Endodermal cell (in vitro differentiated cells): ENCODE measurements at regions not wholly inside any gene's neighbourhood (a gene's known extent, or its start where the extent isn't known, plus 50 kb on each side); places are given as distances from the start of the nearest gene placed in this dataset.

ENCODE experiments used
- DNase-seq: peaks from one replicate; pipeline ENCODE4 v3.0.0-alpha.2; 2017
- H3K27ac ChIP-seq: 2 replicates; pipeline ENCODE4 v1.5.1; 2013; ENCODE audit warnings: mild to moderate bottlenecking, low read depth, low read length, moderate library complexity
- H3K27me3 ChIP-seq: 2 replicates; pipeline ENCODE4 v1.6.1; 2013; ENCODE audit warnings: mild to moderate bottlenecking, low read length, moderate library complexity; ENCODE audit not compliant: insufficient read depth, control insufficient read depth, poor library complexity, severe bottlenecking
- H3K36me3 ChIP-seq: 2 replicates; pipeline ENCODE4 v1.7.0; 2013; ENCODE audit warnings: mild to moderate bottlenecking, low read length, moderate library complexity; ENCODE audit not compliant: control insufficient read depth, insufficient read depth
- H3K4me1 ChIP-seq: one replicate; pipeline ENCODE4 v1.7.0; 2013; ENCODE audit warnings: low read length; ENCODE audit not compliant: control insufficient read depth, insufficient read depth
- H3K4me3 ChIP-seq: 2 replicates; pipeline ENCODE4 v1.5.1; 2013; ENCODE audit warnings: mild to moderate bottlenecking, low read length, moderate library complexity
- H3K9ac ChIP-seq: 2 replicates; pipeline ENCODE4 v1.6.1; 2013; ENCODE audit warnings: mild to moderate bottlenecking, low read length, moderate library complexity; ENCODE audit not compliant: poor library complexity, severe bottlenecking; ENCODE audit errors: extremely low read depth
- H3K9me3 ChIP-seq: 2 replicates; pipeline ENCODE4 v1.6.1; 2013; ENCODE audit warnings: mild to moderate bottlenecking, low read length, moderate library complexity; ENCODE audit not compliant: control insufficient read depth
- H3K27ac Mint-ChIP-seq: 2 replicates; pipeline ENCODE4 v1.8.0; 2020; ENCODE audit warnings: mixed read lengths
- H3K27me3 Mint-ChIP-seq: 2 replicates; pipeline ENCODE4 v1.8.0; 2021; ENCODE audit warnings: mild to moderate bottlenecking, mixed read lengths; ENCODE audit not compliant: insufficient read depth
- H3K36me3 Mint-ChIP-seq: 2 replicates; pipeline ENCODE4 v1.8.0; 2020; ENCODE audit warnings: low read depth, mixed read lengths
- H3K4me1 Mint-ChIP-seq: 2 replicates; pipeline ENCODE4 v1.8.0; 2020; ENCODE audit warnings: mixed read lengths
- H3K4me3 Mint-ChIP-seq: 2 replicates; pipeline ENCODE4 v1.8.0; 2020; ENCODE audit warnings: mild to moderate bottlenecking, moderate library complexity, mixed read lengths
- H3K9me3 Mint-ChIP-seq: 2 replicates; pipeline ENCODE4 v1.8.0; 2020; ENCODE audit warnings: mild to moderate bottlenecking, mixed read lengths
- WGBS, 2 experiments: methylation state at CpG; one replicate each; pipeline versions ENCODE4 v1.1.5 to v1.1.7; 2013; ENCODE audit warnings: missing lambda C conversion rate in 2 of 2, mixed read lengths in 1 of 2; ENCODE audit not compliant: insufficient coverage in 1 of 2, insufficient read length in 1 of 2; 5-methylcytosine and 5-hydroxymethylcytosine counted together
- TF ChIP-seq, protein P1 (sequence below): fragments of 200-600 bp; sonication (generic); conservative IDR thresholded peaks from 2 replicates; pipeline ENCODE4 v1.5.0; 2021; ENCODE audit warnings: antibody characterized with exemption, mild to moderate bottlenecking

- TF ChIP-seq, protein P1, sequence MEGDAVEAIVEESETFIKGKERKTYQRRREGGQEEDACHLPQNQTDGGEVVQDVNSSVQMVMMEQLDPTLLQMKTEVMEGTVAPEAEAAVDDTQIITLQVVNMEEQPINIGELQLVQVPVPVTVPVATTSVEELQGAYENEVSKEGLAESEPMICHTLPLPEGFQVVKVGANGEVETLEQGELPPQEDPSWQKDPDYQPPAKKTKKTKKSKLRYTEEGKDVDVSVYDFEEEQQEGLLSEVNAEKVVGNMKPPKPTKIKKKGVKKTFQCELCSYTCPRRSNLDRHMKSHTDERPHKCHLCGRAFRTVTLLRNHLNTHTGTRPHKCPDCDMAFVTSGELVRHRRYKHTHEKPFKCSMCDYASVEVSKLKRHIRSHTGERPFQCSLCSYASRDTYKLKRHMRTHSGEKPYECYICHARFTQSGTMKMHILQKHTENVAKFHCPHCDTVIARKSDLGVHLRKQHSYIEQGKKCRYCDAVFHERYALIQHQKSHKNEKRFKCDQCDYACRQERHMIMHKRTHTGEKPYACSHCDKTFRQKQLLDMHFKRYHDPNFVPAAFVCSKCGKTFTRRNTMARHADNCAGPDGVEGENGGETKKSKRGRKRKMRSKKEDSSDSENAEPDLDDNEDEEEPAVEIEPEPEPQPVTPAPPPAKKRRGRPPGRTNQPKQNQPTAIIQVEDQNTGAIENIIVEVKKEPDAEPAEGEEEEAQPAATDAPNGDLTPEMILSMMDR: no peak
- H3K27ac ChIP-seq: no peak overlapping the region
These were observed 294.6 kb downstream of the ANXA1 start for GRCh38 chr9:73446306-73446705.

DNA sequence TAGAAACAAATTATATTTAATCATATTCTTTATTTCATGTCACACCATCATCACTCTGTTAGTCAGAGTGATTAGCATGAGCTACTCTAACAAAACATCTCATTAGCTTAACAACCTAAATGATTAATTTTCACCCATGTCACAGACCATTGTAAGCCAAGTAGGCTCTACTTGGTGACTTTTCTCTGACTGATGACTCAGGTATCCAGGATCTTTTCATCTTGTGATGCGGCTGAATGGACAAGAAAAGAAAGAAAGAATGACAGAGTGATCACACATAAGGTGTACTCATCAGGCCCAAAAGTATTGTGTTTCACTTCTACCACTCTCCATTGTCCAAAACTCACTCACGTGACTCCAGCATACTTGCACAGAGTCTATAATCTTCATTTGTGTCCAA lies 299.3 kb downstream of the ANXA1 start:
- H3K4me3 Mint-ChIP-seq: no peak overlapping the region
- 93 to 100% methylated on average over 1 to 2 of the region's 2 CpGs for WGBS, 2 experiments

More at GRCh38 chr9:73446306-73446705, 294.6 kb downstream of the ANXA1 start:
- no peaks in the 10 kb centered on the region for H3K36me3 Mint-ChIP-seq
- no peaks in the 10 kb centered on the region for H3K27me3 ChIP-seq
- H3K27ac Mint-ChIP-seq: no peak overlapping the region
- peaks cover 27% of the 10 kb centered on the region for H3K4me1 Mint-ChIP-seq
- DNase-seq: no peak
- H3K9ac ChIP-seq: no peak overlapping the region
- no peaks in the 10 kb centered on the region for H3K9me3 ChIP-seq
- no peaks in the 10 kb centered on the region for H3K4me1 ChIP-seq
- no peaks in the 10 kb centered on the region for H3K36me3 ChIP-seq
- no peak overlapping the region for H3K4me3 ChIP-seq
- H3K4me3 Mint-ChIP-seq: no peak overlapping the region
- H3K27me3 Mint-ChIP-seq: no peaks in the 10 kb centered on the region
- H3K9me3 Mint-ChIP-seq: no peaks in the 10 kb centered on the region

GRCh38 chr9:73459817-73460216 lies 308.2 kb downstream of the ANXA1 start:
- Histone ChIP-seq H3K4me1 (no peaks in the 10 kb centered on the region), H3K27ac (no peak overlapping the region), H3K4me3 (no peak overlapping the region), H3K9me3 (no peaks in the 10 kb centered on the region), H3K36me3 (no peaks in the 10 kb centered on the region), H3K27me3 (no peaks in the 10 kb centered on the region), H3K9ac (no peak overlapping the region)
- Mint-ChIP-seq H3K4me1 (no peaks in the 10 kb centered on the region), H3K36me3 (no peaks in the 10 kb centered on the region), H3K4me3 (no peak overlapping the region), H3K27me3 (no peaks in the 10 kb centered on the region), H3K27ac (no peak overlapping the region), H3K9me3 (no peaks in the 10 kb centered on the region)
- TF ChIP-seq, protein P1: no peak
- DNase-seq: no peak

More for the DNA sequence above, 299.3 kb downstream of the ANXA1 start:
- no peak overlapping the region for H3K27ac ChIP-seq
- Mint-ChIP-seq H3K27ac (no peak overlapping the region), H3K4me1 (peaks cover 10% of the 10 kb centered on the region), H3K36me3 (no peaks in the 10 kb centered on the region), H3K9me3 (no peaks in the 10 kb centered on the region), H3K27me3 (no peaks in the 10 kb centered on the region)
- H3K36me3 ChIP-seq: no peaks in the 10 kb centered on the region
- H3K4me1 ChIP-seq: no peaks in the 10 kb centered on the region
- TF ChIP-seq, protein P1: no peak
- H3K9me3 ChIP-seq: no peaks in the 10 kb centered on the region
- H3K4me3 ChIP-seq: no peak overlapping the region
- no peak for DNase-seq
- H3K9ac ChIP-seq: no peak overlapping the region
- no peaks in the 10 kb centered on the region for H3K27me3 ChIP-seq
